Trophoblast cell (in vitro differentiated cells and primary cell): ENCODE measurements at regions not wholly inside any gene's neighbourhood (a gene's known extent, or its start where the extent isn't known, plus 50 kb on each side); places are given as distances from the start of the nearest gene placed in this dataset.

Source experiments
- DNase-seq, 2 donors: peaks; one replicate each; pipeline ENCODE4 v3.0.0-alpha.2; 2016
- H2AFZ ChIP-seq: 2 replicates; pipeline ENCODE4 v1.6.1; 2013; ENCODE audit warnings: low read length, moderate library complexity, mild to moderate bottlenecking; ENCODE audit not compliant: insufficient read depth, poor library complexity
- H2AK5ac ChIP-seq: 2 replicates; pipeline ENCODE4 v1.6.1; 2013; ENCODE audit warnings: mild to moderate bottlenecking, low read length
- H2BK120ac ChIP-seq: 2 replicates; pipeline ENCODE4 v1.6.1; 2013; ENCODE audit warnings: low read length, mild to moderate bottlenecking, moderate library complexity; ENCODE audit not compliant: insufficient read depth, poor library complexity
- H2BK12ac ChIP-seq: 2 replicates; pipeline ENCODE4 v1.6.1; 2013; ENCODE audit warnings: mild to moderate bottlenecking, low read length, moderate library complexity
- H2BK5ac ChIP-seq: 2 replicates; pipeline ENCODE4 v1.6.1; 2013; ENCODE audit warnings: low read length, low read depth, moderate library complexity, mild to moderate bottlenecking; ENCODE audit not compliant: poor library complexity
- H3K14ac ChIP-seq: 2 replicates; pipeline ENCODE4 v1.6.1; 2013; ENCODE audit warnings: mild to moderate bottlenecking, low read length
- H3K18ac ChIP-seq: 2 replicates; pipeline ENCODE4 v1.6.1; 2013; ENCODE audit warnings: mild to moderate bottlenecking, low read length
- H3K23ac ChIP-seq: 2 replicates; pipeline ENCODE4 v1.6.1; 2013; ENCODE audit warnings: low read length
- H3K27ac ChIP-seq: 2 replicates; pipeline ENCODE4 v1.5.1; 2013; ENCODE audit warnings: low read depth, mild to moderate bottlenecking, inconsistent platforms, low read length, moderate library complexity
- H3K27me3 ChIP-seq: 2 replicates; pipeline ENCODE4 v1.6.1; 2013; ENCODE audit warnings: inconsistent platforms, mild to moderate bottlenecking, low read length, moderate library complexity; ENCODE audit not compliant: insufficient read depth
- H3K36me3 ChIP-seq, 2 experiments: 1 replicate in 1 of 2; 2 replicates in 1 of 2; pipeline ENCODE4 v1.6.1; 2013; ENCODE audit warnings: low read length in 2 of 2, mild to moderate bottlenecking in 2 of 2, moderate library complexity in 1 of 2; ENCODE audit not compliant: insufficient read depth in 2 of 2, control insufficient read depth in 1 of 2
- H3K4ac ChIP-seq: 2 replicates; pipeline ENCODE4 v1.6.1; 2013; ENCODE audit warnings: low read depth, mild to moderate bottlenecking, low read length, moderate library complexity
- H3K4me1 ChIP-seq, 2 experiments: 1 replicate in 1 of 2; 2 replicates in 1 of 2; pipeline ENCODE4 v1.6.1; 2013; ENCODE audit warnings: low read length in 2 of 2, mild to moderate bottlenecking in 2 of 2, moderate library complexity in 1 of 2; ENCODE audit not compliant: insufficient read depth in 2 of 2, control insufficient read depth in 1 of 2
- H3K4me2 ChIP-seq: 2 replicates; pipeline ENCODE4 v1.6.1; 2013; ENCODE audit warnings: inconsistent platforms, mild to moderate bottlenecking, low read length, moderate library complexity
- H3K4me3 ChIP-seq: 2 replicates; pipeline ENCODE4 v1.5.1; 2013; ENCODE audit warnings: mild to moderate bottlenecking, low read depth, low read length, inconsistent platforms
- H3K79me1 ChIP-seq: one replicate; pipeline ENCODE4 v1.6.1; 2013; ENCODE audit warnings: low read length
- H3K79me2 ChIP-seq: 2 replicates; pipeline ENCODE4 v1.6.1; 2013; ENCODE audit warnings: low read length, mild to moderate bottlenecking; ENCODE audit not compliant: control insufficient read depth, insufficient read depth, poor library complexity
- H3K9ac ChIP-seq: 2 replicates; pipeline ENCODE4 v1.6.1; 2013; ENCODE audit warnings: mild to moderate bottlenecking, low read length
- H3K9me3 ChIP-seq: 2 replicates; pipeline ENCODE4 v1.6.1; 2013; ENCODE audit warnings: low read depth, mild to moderate bottlenecking, control low read depth, inconsistent platforms, low read length; ENCODE audit not compliant: insufficient read depth
- H4K12ac ChIP-seq: 2 replicates; pipeline ENCODE4 v1.6.1; 2013; ENCODE audit warnings: low read depth, mild to moderate bottlenecking, low read length, moderate library complexity
- H4K8ac ChIP-seq: 2 replicates; pipeline ENCODE4 v1.6.1; 2013; ENCODE audit warnings: low read depth, mild to moderate bottlenecking, low read length, moderate library complexity
- H4K91ac ChIP-seq: one replicate; pipeline ENCODE4 v1.6.1; 2013; ENCODE audit warnings: low read depth, mild to moderate bottlenecking, low read length, moderate library complexity
- WGBS: extraction: QIAGEN DNeasy Blood & Tissue Kit; methylation state at CpG from one replicate; pipeline ENCODE4 v1.1.7; 2013; ENCODE audit warnings: missing lambda C conversion rate; ENCODE audit not compliant: insufficient read length, insufficient coverage; ENCODE audit errors: extremely low coverage; 5-methylcytosine and 5-hydroxymethylcytosine counted together

DNA sequence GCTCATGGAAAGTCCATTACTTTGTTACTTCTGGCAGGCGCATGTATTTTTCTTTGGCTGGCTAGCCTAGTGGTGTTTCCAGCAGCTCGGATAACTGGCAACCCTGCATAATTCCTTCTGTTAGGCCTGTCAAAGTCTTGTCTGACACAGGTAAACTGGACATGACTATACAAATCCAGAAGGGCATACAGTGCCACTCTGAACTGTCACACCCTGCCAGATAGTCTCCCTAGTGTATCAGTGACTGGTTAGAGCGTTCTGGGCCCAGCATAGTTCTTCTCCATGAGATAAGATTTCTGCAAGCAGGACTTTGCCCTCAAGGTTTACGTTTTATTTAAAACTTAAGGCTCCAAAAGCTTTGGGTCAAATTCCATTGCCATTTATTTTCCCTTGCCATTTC, 177.7 kb upstream of the GORAB start:
- Histone ChIP-seq H3K4ac (no peak overlapping the region), H3K23ac (no peak overlapping the region)

DNA sequence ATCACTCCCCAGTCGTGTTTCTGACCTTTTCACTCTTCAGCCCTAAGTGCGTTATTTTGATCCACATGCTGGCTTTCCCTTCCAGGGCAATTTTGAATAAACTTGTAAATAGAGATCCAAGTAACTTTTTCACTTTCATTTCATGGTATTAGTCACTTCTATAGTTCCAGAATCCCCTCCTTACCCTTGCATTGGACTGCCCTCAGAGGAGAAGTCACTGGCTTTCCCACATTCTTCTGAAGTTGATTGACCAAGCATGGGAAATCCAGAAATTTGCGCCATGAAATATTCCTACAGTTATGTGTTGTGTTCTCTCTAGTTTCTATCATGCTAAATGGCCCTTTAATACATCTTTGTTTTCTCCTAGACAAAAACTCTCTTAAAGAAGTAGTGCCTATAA, 177.3 kb upstream of the GORAB start:
- Histone ChIP-seq H2AK5ac (no peak overlapping the region), H2BK120ac (no peak overlapping the region), H3K18ac (no peak overlapping the region), H3K23ac (no peak overlapping the region), H2BK5ac (no peak overlapping the region), H3K4me1 (no peaks in the 10 kb centered on the region), H3K4me3 (no peak overlapping the region), H4K8ac (no peak overlapping the region), H3K4me2 (no peak overlapping the region), H3K79me1 (no peaks in the 10 kb centered on the region), H3K14ac (no peak overlapping the region), H3K27me3 (no peaks in the 10 kb centered on the region), H4K12ac (no peak overlapping the region), H3K27ac (no peak overlapping the region), H3K79me2 (no peaks in the 10 kb centered on the region), H2BK12ac (no peak overlapping the region), H2AFZ (no peak overlapping the region), H3K9ac (no peak overlapping the region), H3K9me3 (no peaks in the 10 kb centered on the region), H3K4ac (no peak overlapping the region), H3K36me3 (no peaks in the 10 kb centered on the region), H4K91ac (no peak overlapping the region)
- WGBS = no CpG with 5 or more reads among the region's 3 CpGs
- DNase-seq = peak in 1 of 2 donors; percentile 24

More for the DNA sequence above, 177.7 kb upstream of the GORAB start:
- Histone ChIP-seq H2AK5ac (no peak overlapping the region), H2BK5ac (no peak overlapping the region), H3K27me3 (no peaks in the 10 kb centered on the region), H3K4me3 (no peak overlapping the region), H3K9ac (no peak overlapping the region), H3K79me1 (no peaks in the 10 kb centered on the region), H4K91ac (no peak overlapping the region), H3K14ac (no peak overlapping the region), H3K79me2 (no peaks in the 10 kb centered on the region), H4K8ac (no peak overlapping the region), H3K9me3 (no peaks in the 10 kb centered on the region), H3K4me1 (no peaks in the 10 kb centered on the region), H4K12ac (no peak overlapping the region), H3K36me3 (no peaks in the 10 kb centered on the region), H2BK12ac (no peak overlapping the region), H3K18ac (no peak overlapping the region), H3K4me2 (no peak overlapping the region), H3K27ac (no peak overlapping the region), H2BK120ac (no peak overlapping the region), H2AFZ (no peak overlapping the region)
- WGBS = no CpG with 5 or more reads among the region's 4 CpGs
- DNase-seq = no peak

DNA sequence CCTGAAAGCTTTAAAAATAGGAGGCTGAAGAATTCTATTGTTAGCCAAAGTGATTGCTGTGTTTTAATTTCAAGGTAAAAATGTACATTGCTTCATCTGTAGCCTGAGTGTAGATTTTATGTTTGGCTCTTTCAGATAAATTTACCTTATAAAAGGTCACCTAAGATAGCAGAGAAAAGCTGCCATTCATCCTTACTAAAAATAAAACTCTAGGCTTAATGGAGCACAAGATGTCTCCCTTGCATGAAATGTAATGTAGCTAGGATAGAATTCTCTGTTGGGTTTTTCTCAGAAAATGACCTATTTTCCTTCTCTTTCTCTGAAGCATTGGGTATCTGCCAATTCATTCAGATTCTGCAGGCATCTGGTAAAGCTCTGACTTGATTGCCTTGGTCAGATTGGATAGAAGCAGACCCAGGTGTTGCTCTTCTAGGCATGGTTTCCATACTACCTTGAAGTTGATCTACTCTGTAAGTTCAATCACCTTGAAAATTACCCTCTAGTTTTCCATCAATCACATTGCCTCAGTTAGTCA, 176.6 kb upstream of the GORAB start:
- H2BK5ac ChIP-seq = no peak overlapping the region
- H3K79me2 ChIP-seq = no peaks in the 10 kb centered on the region
- no peak overlapping the region for H3K4me3 ChIP-seq
- H3K9ac ChIP-seq = no peak overlapping the region
- H3K18ac ChIP-seq = no peak overlapping the region
- no peak overlapping the region for H3K4me2 ChIP-seq
- H3K36me3 ChIP-seq = no peaks in the 10 kb centered on the region
- no peak overlapping the region for H4K8ac ChIP-seq
- no peak overlapping the region for H2BK12ac ChIP-seq
- H4K12ac ChIP-seq = no peak overlapping the region
- H3K23ac ChIP-seq = no peak overlapping the region
- H2AFZ ChIP-seq = no peak overlapping the region
- no peak overlapping the region for H3K14ac ChIP-seq
- no peaks in the 10 kb centered on the region for H3K4me1 ChIP-seq
- no peak for DNase-seq
- no peaks in the 10 kb centered on the region for H3K27me3 ChIP-seq
- no peak overlapping the region for H3K4ac ChIP-seq
- H2AK5ac ChIP-seq = no peak overlapping the region
- no peak overlapping the region for H3K27ac ChIP-seq
- no peak overlapping the region for H2BK120ac ChIP-seq
- H3K9me3 ChIP-seq = no peaks in the 10 kb centered on the region
- H4K91ac ChIP-seq = no peak overlapping the region
- H3K79me1 ChIP-seq = no peaks in the 10 kb centered on the region

DNA sequence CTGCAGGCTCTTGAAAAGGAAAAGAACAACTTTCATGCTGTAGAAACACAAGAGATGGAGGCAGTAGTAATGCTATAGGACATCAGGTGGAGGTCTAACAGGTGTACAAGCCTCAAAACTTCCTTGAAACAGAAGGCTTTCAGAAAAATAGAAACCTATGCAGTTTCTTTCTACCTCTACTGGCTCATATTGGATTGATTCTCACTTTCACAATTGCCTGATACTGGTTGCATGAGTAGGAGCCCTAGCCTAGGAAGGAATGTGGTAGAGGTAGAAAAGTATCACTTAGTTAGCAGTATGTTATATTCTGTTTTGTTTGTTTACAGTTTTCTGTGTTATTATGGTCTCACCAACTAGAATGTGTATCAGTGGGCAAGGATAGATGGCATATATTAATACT, 175.4 kb upstream of the GORAB start:
- Histone ChIP-seq H3K23ac (no peak overlapping the region), H3K79me1 (no peaks in the 10 kb centered on the region), H4K91ac (no peak overlapping the region), H3K14ac (no peak overlapping the region), H2BK120ac (no peak overlapping the region), H2BK5ac (no peak overlapping the region), H2BK12ac (no peak overlapping the region), H2AK5ac (no peak overlapping the region), H3K4ac (no peak overlapping the region), H3K36me3 (no peaks in the 10 kb centered on the region), H3K27me3 (no peaks in the 10 kb centered on the region), H3K9me3 (no peaks in the 10 kb centered on the region), H3K79me2 (no peaks in the 10 kb centered on the region), H4K12ac (no peak overlapping the region), H2AFZ (no peak overlapping the region), H3K18ac (no peak overlapping the region), H3K4me2 (no peak overlapping the region), H3K27ac (no peak overlapping the region), H3K9ac (no peak overlapping the region), H3K4me1 (no peaks in the 10 kb centered on the region), H3K4me3 (no peak overlapping the region), H4K8ac (no peak overlapping the region)
- DNase-seq = no peak
